NT2/D1 (cell line): ENCODE measurements at regions not wholly inside any gene's neighbourhood (a gene's known extent, or its start where the extent isn't known, plus 50 kb on each side); places are given as distances from the start of the nearest gene placed in this dataset.
A peak's percentile ranks its signal among the peaks of the same experiment; 100 is the strongest.

Experiments
- DNase-seq: peaks from one replicate; pipeline ENCODE4 v3.0.0-alpha.2; 2011; ENCODE audit warnings: low read depth, low spot score
- H3K27me3 ChIP-seq: 2 replicates; pipeline ENCODE4 v1.6.0; 2011; ENCODE audit warnings: mild to moderate bottlenecking; ENCODE audit not compliant: insufficient read length, insufficient read depth
- H3K36me3 ChIP-seq: 2 replicates; pipeline ENCODE4 v1.6.1; 2011; ENCODE audit warnings: mild to moderate bottlenecking, low read length, mixed read lengths; ENCODE audit not compliant: insufficient read depth, insufficient read length
- H3K4me1 ChIP-seq: 2 replicates; pipeline ENCODE4 v1.5.1; 2011; ENCODE audit not compliant: insufficient read depth, insufficient read length
- H3K4me3 ChIP-seq: 2 replicates; pipeline ENCODE4 v1.5.1; 2011; ENCODE audit warnings: low read depth; ENCODE audit not compliant: insufficient read length
- H3K9ac ChIP-seq: 2 replicates; pipeline ENCODE4 v1.6.0; 2011; ENCODE audit warnings: low read depth; ENCODE audit not compliant: insufficient read length
- H3K9me3 ChIP-seq: 2 replicates; pipeline ENCODE4 v1.5.1; 2011; ENCODE audit warnings: mild to moderate bottlenecking, low read length; ENCODE audit not compliant: insufficient read depth
- SUZ12 ChIP-seq: IDR thresholded peaks from 2 replicates; pipeline ENCODE4 v1.6.1; 2011; ENCODE audit not compliant: insufficient read length, insufficient read depth; ENCODE audit errors: extremely low read depth
- YY1 ChIP-seq: IDR thresholded peaks from 2 replicates; pipeline ENCODE4 v1.6.1; 2011; ENCODE audit not compliant: insufficient read length, insufficient read depth
- ZNF274 ChIP-seq: IDR thresholded peaks from 2 replicates; pipeline ENCODE4 v1.6.1; 2011; ENCODE audit warnings: mild to moderate bottlenecking, low read depth, low read length

GRCh38 chr9:95729669-95730368 lies 145.7 kb upstream of the ERCC6L2 start:
- Histone ChIP-seq H3K36me3 (no peaks in the 10 kb centered on the region), H3K9ac (no peak overlapping the region), H3K9me3 (no peaks in the 10 kb centered on the region), H3K4me1 (peaks cover 2% of the 10 kb centered on the region), H3K27me3 (no peaks in the 10 kb centered on the region), H3K4me3 (no peak overlapping the region)
- TF ChIP-seq YY1 (no peak), ZNF274 (no peak), SUZ12 (no peak)
- DNase-seq = no peak

DNA sequence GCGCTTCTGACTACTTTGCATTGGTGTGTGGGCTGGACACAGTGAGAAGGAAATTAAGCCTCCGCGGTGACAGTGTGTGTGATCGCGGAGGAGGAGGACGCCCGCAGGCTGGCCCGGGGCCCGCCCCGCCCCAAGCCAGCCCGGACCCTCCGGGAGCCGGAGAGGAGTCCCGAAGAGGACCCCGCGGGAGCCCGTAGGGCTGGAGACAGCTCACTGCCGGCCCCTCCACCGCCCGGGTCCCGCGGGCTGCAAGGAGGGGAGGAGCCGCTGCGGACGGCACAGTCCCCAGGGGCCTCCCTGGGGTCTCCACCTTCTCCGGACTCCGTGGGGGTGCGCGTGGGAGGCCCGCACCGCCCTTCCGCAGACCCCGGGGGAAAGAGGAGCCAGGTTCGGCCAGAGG lies 146.4 kb upstream of the ERCC6L2 start:
- H3K4me1 ChIP-seq = peaks cover 1% of the 10 kb centered on the region
- no peak for DNase-seq
- H3K9ac ChIP-seq = no peak overlapping the region
- no peaks in the 10 kb centered on the region for H3K27me3 ChIP-seq
- no peak for TF ChIP-seq YY1
- TF ChIP-seq SUZ12 = no peak
- no peak for TF ChIP-seq ZNF274
- H3K36me3 ChIP-seq = no peaks in the 10 kb centered on the region
- H3K4me3 ChIP-seq = no peak overlapping the region
- H3K9me3 ChIP-seq = no peaks in the 10 kb centered on the region

- Histone ChIP-seq H3K9me3 (no peaks in the 10 kb centered on the region), H3K9ac (no peak overlapping the region), H3K36me3 (no peaks in the 10 kb centered on the region), H3K4me1 (no peaks in the 10 kb centered on the region), H3K27me3 (no peaks in the 10 kb centered on the region), H3K4me3 (no peak overlapping the region)
- TF ChIP-seq ZNF274 (no peak), SUZ12 (no peak), YY1 (no peak)
- no peak for DNase-seq
Measured at GRCh38 chr9:95727947-95728520, 147.5 kb upstream of the ERCC6L2 start.

- peak; percentile 27 for DNase-seq
- Histone ChIP-seq H3K36me3 (no peaks in the 10 kb centered on the region), H3K27me3 (no peaks in the 10 kb centered on the region), H3K4me3 (no peak overlapping the region), H3K9ac (no peak overlapping the region), H3K9me3 (no peaks in the 10 kb centered on the region), H3K4me1 (no peaks in the 10 kb centered on the region)
- TF ChIP-seq ZNF274 (no peak), SUZ12 (no peak), YY1 (no peak)
Measured at GRCh38 chr9:95726756-95727155, 148.7 kb upstream of the ERCC6L2 start.

- no peak for DNase-seq
- no peaks in the 10 kb centered on the region for H3K4me1 ChIP-seq
- H3K36me3 ChIP-seq = no peaks in the 10 kb centered on the region
- H3K9ac ChIP-seq = no peak overlapping the region
- H3K4me3 ChIP-seq = no peak overlapping the region
- no peaks in the 10 kb centered on the region for H3K9me3 ChIP-seq
- no peaks in the 10 kb centered on the region for H3K27me3 ChIP-seq
- no peak for TF ChIP-seq ZNF274
Measured at GRCh38 chr9:95725045-95725444, 150.4 kb upstream of the ERCC6L2 start.

GRCh38 chr9:95724253-95724991 lies 151.1 kb upstream of the ERCC6L2 start:
- H3K4me3 ChIP-seq = no peak overlapping the region
- no peak for DNase-seq
- TF ChIP-seq SUZ12 (no peak), YY1 (no peak), ZNF274 (no peak)
- H3K27me3 ChIP-seq = no peaks in the 10 kb centered on the region
- no peaks in the 10 kb centered on the region for H3K4me1 ChIP-seq
- no peaks in the 10 kb centered on the region for H3K9me3 ChIP-seq
- H3K36me3 ChIP-seq = no peaks in the 10 kb centered on the region
- H3K9ac ChIP-seq = no peak overlapping the region

- TF ChIP-seq ZNF274 (no peak), YY1 (no peak), SUZ12 (no peak)
- Histone ChIP-seq H3K9ac (no peak overlapping the region), H3K27me3 (no peaks in the 10 kb centered on the region), H3K4me1 (no peaks in the 10 kb centered on the region), H3K9me3 (peaks cover 8% of the 10 kb centered on the region; the same call in 1 of the 2 replicates), H3K36me3 (no peaks in the 10 kb centered on the region), H3K4me3 (no peak overlapping the region)
- no peak for DNase-seq
Measured at GRCh38 chr9:95722141-95722540, 153.3 kb upstream of the ERCC6L2 start.
